Liver (tissue), 8 donors: ENCODE measurements at regions not wholly inside any gene's neighbourhood (a gene's known extent, or its start where the extent isn't known, plus 50 kb on each side); places are given as distances from the start of the nearest gene placed in this dataset.

Experiments used
- DNase-seq: peaks from one replicate; pipeline ENCODE4 v3.0.0-alpha.2; 2017; ENCODE audit warnings: low spot score
- H3K27ac ChIP-seq, 2 donors: one replicate each; pipeline ENCODE4 v1.7.0; 2013; ENCODE audit warnings: inconsistent platforms in 2 of 2, low read length in 2 of 2, control low read depth in 1 of 2, low read depth in 1 of 2, mild to moderate bottlenecking in 1 of 2
- H3K27me3 ChIP-seq, 4 donors: one replicate each; pipeline versions ENCODE4 v1.6.1 to v1.7.0; 2013; ENCODE audit warnings: low read length in 3 of 4, inconsistent platforms in 1 of 4, mild to moderate bottlenecking in 1 of 4, moderate library complexity in 1 of 4; ENCODE audit not compliant: control insufficient read depth in 4 of 4, insufficient read depth in 4 of 4
- H3K36me3 ChIP-seq, 4 donors: one replicate each; pipeline versions ENCODE4 v1.6.1 to v1.7.0; 2013; ENCODE audit warnings: low read length in 3 of 4, mild to moderate bottlenecking in 3 of 4, low read depth in 1 of 4, moderate library complexity in 1 of 4; ENCODE audit not compliant: control insufficient read depth in 4 of 4, insufficient read depth in 3 of 4
- H3K4me1 ChIP-seq, 4 donors: one replicate each; pipeline versions ENCODE4 v1.6.1 to v1.7.0; 2013; ENCODE audit warnings: low read length in 3 of 4, mild to moderate bottlenecking in 3 of 4, moderate library complexity in 1 of 4; ENCODE audit not compliant: control insufficient read depth in 4 of 4, insufficient read depth in 4 of 4
- H3K4me3 ChIP-seq, 3 donors: one replicate each; pipeline versions ENCODE4 v1.6.1 to v1.7.0; 2013; ENCODE audit warnings: low read length in 3 of 3, control low read depth in 1 of 3, low read depth in 1 of 3, mild to moderate bottlenecking in 1 of 3
- H3K9ac ChIP-seq, 2 donors: one replicate each; pipeline ENCODE4 v1.7.0; 2013; ENCODE audit warnings: low read length in 2 of 2, mild to moderate bottlenecking in 2 of 2, moderate library complexity in 2 of 2, control low read depth in 1 of 2, low read depth in 1 of 2
- H3K9me3 ChIP-seq, 4 donors: one replicate each; pipeline versions ENCODE4 v1.6.1 to v1.7.0; 2013; ENCODE audit warnings: low read length in 3 of 4; ENCODE audit not compliant: control insufficient read depth in 4 of 4
- EGR1 ChIP-seq, 2 donors: IDR thresholded peaks; 2 replicates each; pipeline ENCODE4 v1.6.1; 2016 to 2018; ENCODE audit warnings: antibody characterized with exemption in 2 of 2, low read depth in 2 of 2
- FOXA1 ChIP-seq: IDR thresholded peaks from 2 replicates; pipeline ENCODE4 v1.6.1; 2016; ENCODE audit warnings: antibody characterized with exemption
- FOXA2 ChIP-seq: IDR thresholded peaks from 2 replicates; pipeline ENCODE4 v1.6.1; 2016; ENCODE audit warnings: antibody characterized with exemption
- GABPA ChIP-seq, 2 donors: IDR thresholded peaks in 1 of 2; conservative IDR thresholded peaks in 1 of 2; 2 replicates each; pipeline ENCODE4 v1.6.1; 2016; ENCODE audit warnings: antibody characterized with exemption in 2 of 2, mild to moderate bottlenecking in 1 of 2, moderate library complexity in 1 of 2
- JUND ChIP-seq, 2 donors: IDR thresholded peaks; 2 replicates each; pipeline ENCODE4 v1.6.1; 2016; ENCODE audit warnings: antibody characterized with exemption in 2 of 2
- NR2F2 ChIP-seq: IDR thresholded peaks from 2 replicates; pipeline ENCODE4 v1.6.1; 2016; ENCODE audit warnings: antibody characterized with exemption
- RAD21 ChIP-seq, 2 donors: IDR thresholded peaks; 2 replicates each; pipeline ENCODE4 v1.6.1; 2016; ENCODE audit warnings: antibody characterized with exemption in 2 of 2, mild to moderate bottlenecking in 2 of 2
- SP1 ChIP-seq: IDR thresholded peaks from 2 replicates; pipeline ENCODE4 v1.6.1; 2018; ENCODE audit warnings: antibody characterized with exemption, mild to moderate bottlenecking
- TAF1 ChIP-seq: conservative IDR thresholded peaks from 2 replicates; pipeline ENCODE4 v1.6.1; 2016; ENCODE audit warnings: antibody characterized with exemption, mild to moderate bottlenecking
- YY1 ChIP-seq: IDR thresholded peaks from 2 replicates; pipeline ENCODE4 v1.6.1; 2016; ENCODE audit warnings: antibody characterized with exemption, mild to moderate bottlenecking
- WGBS: extraction: QIAGEN DNeasy Blood & Tissue Kit; methylation state at CpG from one replicate; pipeline ENCODE4 v1.1.7; 2013; 5-methylcytosine and 5-hydroxymethylcytosine counted together
- TF ChIP-seq, protein P1 (sequence below): IDR thresholded peaks from 2 replicates; pipeline ENCODE4 v1.6.1; 2016; ENCODE audit warnings: antibody characterized with exemption
- TF ChIP-seq, protein P2 (sequence below): IDR thresholded peaks from 2 replicates; pipeline ENCODE4 v1.6.1; 2016; ENCODE audit warnings: antibody characterized with exemption
- TF ChIP-seq, protein P3 (sequence below): IDR thresholded peaks from 2 replicates; pipeline ENCODE4 v1.6.1; 2016; ENCODE audit warnings: antibody characterized with exemption
- TF ChIP-seq, protein P4 (sequence below): fragments of 150-350 bp; IDR thresholded peaks from 2 replicates; pipeline ENCODE4 v1.5.1; 2017; ENCODE audit warnings: improper control_type of control experiment, low read depth, low read length; ENCODE audit not compliant: missing input control
- TF ChIP-seq, protein P5 (sequence below): IDR thresholded peaks from 2 replicates; pipeline ENCODE4 v1.6.1; 2016; ENCODE audit warnings: antibody characterized with exemption, mild to moderate bottlenecking
- donor health status: healthy.
- donor health status: healthy.
- donor health status: healthy.
- donor health status: healthy.
- donor health status: healthy.

DNA sequence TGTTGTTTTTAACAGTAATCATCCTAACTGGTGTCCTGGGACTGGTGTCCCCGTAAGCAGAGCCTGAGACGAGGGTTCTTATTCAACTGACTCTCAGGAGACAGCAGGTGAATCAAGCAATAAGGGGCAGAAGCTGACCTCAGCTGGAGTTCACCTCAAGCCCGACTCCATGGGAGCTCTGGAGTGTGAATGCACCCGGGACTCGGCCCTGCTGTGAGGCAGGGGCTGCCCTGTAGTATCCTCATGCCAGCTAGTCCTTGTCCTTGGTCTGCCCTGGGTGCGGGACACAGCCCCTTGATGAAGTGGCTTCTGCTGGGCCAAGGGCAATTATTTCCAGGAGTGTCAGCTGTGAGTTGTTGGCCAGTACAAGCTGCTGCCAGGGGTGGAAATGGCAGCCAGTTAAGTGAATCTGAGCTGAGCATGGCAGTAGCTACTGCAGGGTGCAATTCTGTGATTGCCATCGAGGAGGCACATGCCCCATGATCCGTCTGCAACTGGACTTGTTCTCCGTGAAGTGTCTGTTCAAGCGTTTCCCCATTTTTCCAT is 54.9 kb upstream of the OTOS start:
- no peaks in the 10 kb centered on the region for H3K36me3 ChIP-seq
- no peaks in the 10 kb centered on the region for H3K9me3 ChIP-seq
- TF ChIP-seq, protein P1, sequence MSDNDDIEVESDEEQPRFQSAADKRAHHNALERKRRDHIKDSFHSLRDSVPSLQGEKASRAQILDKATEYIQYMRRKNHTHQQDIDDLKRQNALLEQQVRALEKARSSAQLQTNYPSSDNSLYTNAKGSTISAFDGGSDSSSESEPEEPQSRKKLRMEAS: no peak
- TF ChIP-seq FOXA2 (no peak), EGR1 (IDR thresholded peaks at IDR 0.05; ENCODE audit: low read depth in 2 of 2) (no peak), SP1 (no peak), JUND (IDR thresholded peaks at IDR 0.05) (no peak), FOXA1 (no peak)
- TF ChIP-seq, protein P2, sequence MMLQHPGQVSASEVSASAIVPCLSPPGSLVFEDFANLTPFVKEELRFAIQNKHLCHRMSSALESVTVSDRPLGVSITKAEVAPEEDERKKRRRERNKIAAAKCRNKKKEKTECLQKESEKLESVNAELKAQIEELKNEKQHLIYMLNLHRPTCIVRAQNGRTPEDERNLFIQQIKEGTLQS: no peak
- no peak overlapping the region for H3K27ac ChIP-seq
- 84% methylated on average over 10 of the region's 10 CpGs for WGBS
- peaks cover 0 to 8% (median 0%) of the 10 kb centered on the region in 4 donors for H3K27me3 ChIP-seq
- H3K9ac ChIP-seq: no peak overlapping the region
- H3K4me1 ChIP-seq: no peaks in the 10 kb centered on the region
- H3K4me3 ChIP-seq: no peak overlapping the region
- no peak for DNase-seq

DNA sequence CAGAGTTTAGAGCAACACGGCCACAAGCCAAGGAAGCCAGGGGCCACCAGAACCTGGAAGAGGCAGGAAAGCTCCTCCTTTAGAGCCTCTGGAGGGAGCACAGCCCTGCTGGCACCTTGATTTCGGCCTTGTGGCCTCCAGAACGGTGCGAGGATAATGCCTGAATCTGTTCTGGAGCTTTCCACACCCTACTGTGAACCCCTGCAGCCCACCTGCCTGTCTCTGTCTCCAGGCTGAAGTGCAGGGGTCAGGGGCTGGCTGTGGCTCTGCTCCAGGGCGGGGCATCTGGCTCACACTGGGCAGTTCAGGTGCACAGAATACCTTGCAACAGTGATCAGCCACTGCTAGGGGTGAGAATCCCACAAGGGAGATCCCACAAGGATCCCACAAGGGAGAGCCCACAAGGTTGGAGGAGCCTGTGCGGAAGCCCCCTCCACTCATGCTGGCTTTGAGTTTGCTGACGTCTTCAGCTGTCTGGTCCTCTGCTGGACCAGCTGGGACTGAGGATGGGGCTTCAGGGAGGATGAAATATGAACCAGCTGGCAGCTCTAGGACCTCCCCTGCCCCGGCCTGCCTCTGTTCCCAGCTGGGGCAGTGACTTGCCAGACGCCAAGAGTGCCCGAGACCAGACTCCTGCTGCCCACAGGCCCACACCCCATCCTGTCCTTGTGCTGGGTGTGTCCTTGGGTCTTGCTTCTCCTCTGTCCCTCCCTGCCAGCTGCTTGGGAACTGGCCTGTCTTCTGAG is 56.4 kb upstream of the OTOS start:
- Histone ChIP-seq H3K9ac (no peak overlapping the region), H3K4me1 (no peaks in the 10 kb centered on the region), H3K36me3 (no peaks in the 10 kb centered on the region), H3K4me3 (no peak overlapping the region), H3K9me3 (no peaks in the 10 kb centered on the region), H3K27ac (no peak overlapping the region), H3K27me3 (peaks cover 0 to 5% (median 0%) of the 10 kb centered on the region in 4 donors)
- 85% methylated on average over 10 of the region's 10 CpGs for WGBS
- no peak for TF ChIP-seq NR2F2
- TF ChIP-seq, protein P3, sequence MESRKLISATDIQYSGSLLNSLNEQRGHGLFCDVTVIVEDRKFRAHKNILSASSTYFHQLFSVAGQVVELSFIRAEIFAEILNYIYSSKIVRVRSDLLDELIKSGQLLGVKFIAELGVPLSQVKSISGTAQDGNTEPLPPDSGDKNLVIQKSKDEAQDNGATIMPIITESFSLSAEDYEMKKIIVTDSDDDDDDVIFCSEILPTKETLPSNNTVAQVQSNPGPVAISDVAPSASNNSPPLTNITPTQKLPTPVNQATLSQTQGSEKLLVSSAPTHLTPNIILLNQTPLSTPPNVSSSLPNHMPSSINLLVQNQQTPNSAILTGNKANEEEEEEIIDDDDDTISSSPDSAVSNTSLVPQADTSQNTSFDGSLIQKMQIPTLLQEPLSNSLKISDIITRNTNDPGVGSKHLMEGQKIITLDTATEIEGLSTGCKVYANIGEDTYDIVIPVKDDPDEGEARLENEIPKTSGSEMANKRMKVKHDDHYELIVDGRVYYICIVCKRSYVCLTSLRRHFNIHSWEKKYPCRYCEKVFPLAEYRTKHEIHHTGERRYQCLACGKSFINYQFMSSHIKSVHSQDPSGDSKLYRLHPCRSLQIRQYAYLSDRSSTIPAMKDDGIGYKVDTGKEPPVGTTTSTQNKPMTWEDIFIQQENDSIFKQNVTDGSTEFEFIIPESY: no peak
- no peak for TF ChIP-seq GABPA (IDR thresholded peaks at IDR 0.05 in 1 of 2, conservative IDR thresholded peaks at IDR 0.05 in 1 of 2)
- TF ChIP-seq RAD21 (IDR thresholded peaks at IDR 0.05): no peak
- no peak for TF ChIP-seq SP1
- no peak for TF ChIP-seq TAF1
- TF ChIP-seq, protein P2: no peak
- TF ChIP-seq, protein P4, sequence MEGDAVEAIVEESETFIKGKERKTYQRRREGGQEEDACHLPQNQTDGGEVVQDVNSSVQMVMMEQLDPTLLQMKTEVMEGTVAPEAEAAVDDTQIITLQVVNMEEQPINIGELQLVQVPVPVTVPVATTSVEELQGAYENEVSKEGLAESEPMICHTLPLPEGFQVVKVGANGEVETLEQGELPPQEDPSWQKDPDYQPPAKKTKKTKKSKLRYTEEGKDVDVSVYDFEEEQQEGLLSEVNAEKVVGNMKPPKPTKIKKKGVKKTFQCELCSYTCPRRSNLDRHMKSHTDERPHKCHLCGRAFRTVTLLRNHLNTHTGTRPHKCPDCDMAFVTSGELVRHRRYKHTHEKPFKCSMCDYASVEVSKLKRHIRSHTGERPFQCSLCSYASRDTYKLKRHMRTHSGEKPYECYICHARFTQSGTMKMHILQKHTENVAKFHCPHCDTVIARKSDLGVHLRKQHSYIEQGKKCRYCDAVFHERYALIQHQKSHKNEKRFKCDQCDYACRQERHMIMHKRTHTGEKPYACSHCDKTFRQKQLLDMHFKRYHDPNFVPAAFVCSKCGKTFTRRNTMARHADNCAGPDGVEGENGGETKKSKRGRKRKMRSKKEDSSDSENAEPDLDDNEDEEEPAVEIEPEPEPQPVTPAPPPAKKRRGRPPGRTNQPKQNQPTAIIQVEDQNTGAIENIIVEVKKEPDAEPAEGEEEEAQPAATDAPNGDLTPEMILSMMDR: no peak
- TF ChIP-seq FOXA2: no peak
- TF ChIP-seq YY1: no peak
- TF ChIP-seq EGR1 (IDR thresholded peaks at IDR 0.05; ENCODE audit: low read depth in 2 of 2): no peak
- TF ChIP-seq, protein P5, sequence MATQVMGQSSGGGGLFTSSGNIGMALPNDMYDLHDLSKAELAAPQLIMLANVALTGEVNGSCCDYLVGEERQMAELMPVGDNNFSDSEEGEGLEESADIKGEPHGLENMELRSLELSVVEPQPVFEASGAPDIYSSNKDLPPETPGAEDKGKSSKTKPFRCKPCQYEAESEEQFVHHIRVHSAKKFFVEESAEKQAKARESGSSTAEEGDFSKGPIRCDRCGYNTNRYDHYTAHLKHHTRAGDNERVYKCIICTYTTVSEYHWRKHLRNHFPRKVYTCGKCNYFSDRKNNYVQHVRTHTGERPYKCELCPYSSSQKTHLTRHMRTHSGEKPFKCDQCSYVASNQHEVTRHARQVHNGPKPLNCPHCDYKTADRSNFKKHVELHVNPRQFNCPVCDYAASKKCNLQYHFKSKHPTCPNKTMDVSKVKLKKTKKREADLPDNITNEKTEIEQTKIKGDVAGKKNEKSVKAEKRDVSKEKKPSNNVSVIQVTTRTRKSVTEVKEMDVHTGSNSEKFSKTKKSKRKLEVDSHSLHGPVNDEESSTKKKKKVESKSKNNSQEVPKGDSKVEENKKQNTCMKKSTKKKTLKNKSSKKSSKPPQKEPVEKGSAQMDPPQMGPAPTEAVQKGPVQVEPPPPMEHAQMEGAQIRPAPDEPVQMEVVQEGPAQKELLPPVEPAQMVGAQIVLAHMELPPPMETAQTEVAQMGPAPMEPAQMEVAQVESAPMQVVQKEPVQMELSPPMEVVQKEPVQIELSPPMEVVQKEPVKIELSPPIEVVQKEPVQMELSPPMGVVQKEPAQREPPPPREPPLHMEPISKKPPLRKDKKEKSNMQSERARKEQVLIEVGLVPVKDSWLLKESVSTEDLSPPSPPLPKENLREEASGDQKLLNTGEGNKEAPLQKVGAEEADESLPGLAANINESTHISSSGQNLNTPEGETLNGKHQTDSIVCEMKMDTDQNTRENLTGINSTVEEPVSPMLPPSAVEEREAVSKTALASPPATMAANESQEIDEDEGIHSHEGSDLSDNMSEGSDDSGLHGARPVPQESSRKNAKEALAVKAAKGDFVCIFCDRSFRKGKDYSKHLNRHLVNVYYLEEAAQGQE: no peak
- DNase-seq: no peak
